ENCODE measurements at regions not wholly inside any gene's neighbourhood (a gene's known extent, or its start where the extent isn't known, plus 50 kb on each side); places are given as distances from the start of the nearest gene placed in this dataset.

GRCh38 chr16:19959736-19960135 is 75.1 kb upstream of the GPRC5B start:
- no peak for TF ChIP-seq EZH2 (IDR thresholded peaks at IDR 0.05; ENCODE audit: borderline replicate concordance, low read depth, low read length, severe bottlenecking)
- TF ChIP-seq CTCF (IDR thresholded peaks at IDR 0.05; ENCODE audit: extremely low read depth in 1 of 2, insufficient read depth in 1 of 2, low read depth in 1 of 2, low read length in 2 of 2): no peak
- TF ChIP-seq POLR2AphosphoS5 (IDR thresholded peaks at IDR 0.05; ENCODE audit: insufficient read depth, low read depth, low read length): no peak
- TF ChIP-seq, protein P1, sequence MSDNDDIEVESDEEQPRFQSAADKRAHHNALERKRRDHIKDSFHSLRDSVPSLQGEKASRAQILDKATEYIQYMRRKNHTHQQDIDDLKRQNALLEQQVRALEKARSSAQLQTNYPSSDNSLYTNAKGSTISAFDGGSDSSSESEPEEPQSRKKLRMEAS (IDR thresholded peaks at IDR 0.05; ENCODE audit: insufficient read depth, insufficient read length): no peak
- no peak for TF ChIP-seq POLR2A (IDR thresholded peaks at IDR 0.05; ENCODE audit: low read depth, low read length)

Measured in endothelial cell of umbilical vein (primary cell).